ENCODE measurements at regions not wholly inside any gene's neighbourhood (a gene's known extent, or its start where the extent isn't known, plus 50 kb on each side); places are given as distances from the start of the nearest gene placed in this dataset.

- TF ChIP-seq CTCF (conservative IDR thresholded peaks at IDR 0.05 in 1 of 2, IDR thresholded peaks at IDR 0.05 in 1 of 2; ENCODE audit: extremely low read depth in 1 of 2, insufficient read depth in 1 of 2, low read depth in 1 of 2, low read length in 2 of 2) (no peak), EZH2 (IDR thresholded peaks at IDR 0.05; ENCODE audit: borderline replicate concordance, low read length) (no peak)
Observed at GRCh38 chrX:150201391-150201790, 161.7 kb upstream of the MAMLD1 start.
